Endothelial cell of umbilical vein (primary cell): ENCODE measurements at regions not wholly inside any gene's neighbourhood (a gene's known extent, or its start where the extent isn't known, plus 50 kb on each side); places are given as distances from the start of the nearest gene placed in this dataset.

ENCODE experiments used
- BruUV-seq: library from RNA; stranded (reverse); fragments of 400-500 nt; replicated peaks from 2 replicates; lab custom pipeline; 2021; lab: Mats Ljungman, UMichigan
- CTCF ChIA-PET: fragments of 300-600, 350-600 bp; sonication (Branson Sonifier 250); formaldehyde crosslinking; loops from one replicate; lab custom pipeline; 2021; ENCODE audit warnings: antibody characterized with exemption, inconsistent platforms; lab: Charles Lee
- POLR2A ChIA-PET: fragments of 300-600, 350-600 bp; sonication (Branson Sonifier 250); formaldehyde crosslinking; loops from one replicate; lab custom pipeline; 2021; ENCODE audit warnings: antibody characterized with exemption, inconsistent platforms; lab: Charles Lee
- DNase-seq: peaks from one replicate; pipeline ENCODE4 v3.0.0-alpha.2; 2011; ENCODE audit warnings: low read depth, low spot score
- FAIRE-seq: peaks from 2 replicates; lab custom pipeline; 2011; peaks lifted over from hg19 to GRCh38; lab: Jason Lieb, UNC
- H2AFZ ChIP-seq: 2 replicates; pipeline ENCODE4 v1.6.0; 2012; ENCODE audit warnings: low read depth, low read length, control low read depth, inconsistent platforms
- H3K27ac ChIP-seq: 2 replicates; pipeline ENCODE4 v1.5.1; 2011; ENCODE audit warnings: low read depth, mild to moderate bottlenecking, control low read depth, low read length, moderate library complexity; ENCODE audit not compliant: insufficient read depth
- H3K27me3 ChIP-seq, 2 experiments: 2 replicates each; pipeline versions ENCODE4 v1.6.0 to v1.6.1; 2011; ENCODE audit warnings: low read length in 2 of 2, mixed read lengths in 1 of 2; ENCODE audit not compliant: control insufficient read depth in 2 of 2, insufficient read depth in 2 of 2
- H3K36me3 ChIP-seq, 2 experiments: 2 replicates in 1 of 2; 3 replicates in 1 of 2; pipeline ENCODE4 v1.5.1; 2011; ENCODE audit warnings: low read length in 2 of 2, mild to moderate bottlenecking in 1 of 2, moderate library complexity in 1 of 2; ENCODE audit not compliant: control insufficient read depth in 2 of 2, insufficient read depth in 2 of 2; ENCODE audit errors: extremely low read depth in 1 of 2
- H3K4me1 ChIP-seq: 3 replicates; pipeline ENCODE4 v1.5.1; 2011; ENCODE audit warnings: mild to moderate bottlenecking, low read length; ENCODE audit not compliant: control insufficient read depth, insufficient read depth; ENCODE audit errors: extremely low read depth
- H3K4me2 ChIP-seq: 2 replicates; pipeline ENCODE4 v1.6.1; 2011; ENCODE audit warnings: low read length, control low read depth, mixed read lengths; ENCODE audit not compliant: insufficient read depth
- H3K4me3 ChIP-seq, 3 experiments: fragments of 200-600 bp in 1 of 3; sonication (generic), shearing (Covaris generic) in 1 of 3; replicated peaks in 1 of 3; 2 replicates each; pipeline ENCODE4 v1.5.1; 2011 to 2016; ENCODE audit warnings: control low read depth in 3 of 3, low read length in 3 of 3, mild to moderate bottlenecking in 2 of 3, inconsistent platforms in 1 of 3, low read depth in 1 of 3, moderate library complexity in 1 of 3; ENCODE audit not compliant: insufficient read depth in 1 of 3
- H3K79me2 ChIP-seq: 2 replicates; pipeline ENCODE4 v1.6.0; 2012; ENCODE audit warnings: low read length, inconsistent platforms; ENCODE audit not compliant: control insufficient read depth, insufficient read depth
- H3K9ac ChIP-seq: replicated peaks from 2 replicates; pipeline ENCODE3; 2011; ENCODE audit warnings: low read length, control low read depth; ENCODE audit not compliant: insufficient read depth; ENCODE audit errors: extremely low read depth
- H3K9me1 ChIP-seq: replicated peaks from 3 replicates; pipeline ENCODE4 v1.6.0; 2011; ENCODE audit warnings: mild to moderate bottlenecking, low read length; ENCODE audit not compliant: control insufficient read depth, insufficient read depth; ENCODE audit errors: extremely low read depth
- H3K9me3 ChIP-seq: replicated peaks from 2 replicates; pipeline ENCODE4 v1.5.1; 2012; ENCODE audit warnings: low read length, inconsistent platforms; ENCODE audit not compliant: control insufficient read depth, insufficient read depth
- H4K20me1 ChIP-seq: replicated peaks from 2 replicates; pipeline ENCODE3; 2011; ENCODE audit warnings: mild to moderate bottlenecking, low read length; ENCODE audit not compliant: control insufficient read depth, insufficient read depth; ENCODE audit errors: extremely low read depth
- CTCF ChIP-seq, 2 donors: IDR thresholded peaks; 1 replicate in 1 of 2; 2 replicates in 1 of 2; pipeline ENCODE4 v1.5.1; 2011; ENCODE audit warnings: low read length in 2 of 2, mild to moderate bottlenecking in 2 of 2, moderate library complexity in 2 of 2, control low read depth in 1 of 2, inconsistent platforms in 1 of 2, low read depth in 1 of 2; ENCODE audit not compliant: insufficient read depth in 1 of 2; ENCODE audit errors: extremely low read depth in 1 of 2
- EZH2 ChIP-seq: IDR thresholded peaks from 2 replicates; pipeline ENCODE4 v1.6.1; 2012; ENCODE audit warnings: borderline replicate concordance, low read depth, mild to moderate bottlenecking, moderate library complexity, low read length, inconsistent platforms; ENCODE audit not compliant: severe bottlenecking
- FOS ChIP-seq: IDR thresholded peaks from 2 replicates; pipeline ENCODE4 v1.6.1; 2011; ENCODE audit warnings: mild to moderate bottlenecking, low read length, moderate library complexity, borderline replicate concordance; ENCODE audit not compliant: insufficient read depth
- GATA2 ChIP-seq: IDR thresholded peaks from 2 replicates; pipeline ENCODE4 v1.7.0; 2011; ENCODE audit warnings: low read depth, mild to moderate bottlenecking, moderate library complexity, mixed read lengths, low read length; ENCODE audit not compliant: insufficient read length, insufficient read depth
- JUN ChIP-seq: IDR thresholded peaks from 2 replicates; pipeline ENCODE4 v1.6.1; 2011; ENCODE audit warnings: borderline replicate concordance, low read depth; ENCODE audit not compliant: insufficient read length, insufficient read depth
- MAX ChIP-seq: IDR thresholded peaks from 2 replicates; pipeline ENCODE4 v1.6.1; 2011; ENCODE audit not compliant: insufficient read depth, insufficient read length
- MYC ChIP-seq: IDR thresholded peaks from one replicate; pipeline ENCODE4 v1.6.1; 2011; ENCODE audit warnings: mild to moderate bottlenecking, low read depth, low read length
- POLR2A ChIP-seq: IDR thresholded peaks from 2 replicates; pipeline ENCODE4 v1.6.1; 2012; ENCODE audit warnings: low read depth, mild to moderate bottlenecking, control low read depth, low read length
- POLR2AphosphoS5 ChIP-seq: IDR thresholded peaks from 2 replicates; pipeline ENCODE4 v1.6.1; 2012; ENCODE audit warnings: low read depth, mild to moderate bottlenecking, control low read depth, low read length, moderate library complexity; ENCODE audit not compliant: insufficient read depth
- dilution Hi-C: fragments of 300-500 bp; cut with MboI; formaldehyde crosslinking; loops from one replicate; pipeline ENCODE4 v1.15.0; 2019; ENCODE audit warnings: low sequenced_read_pairs; ENCODE audit not compliant: extremely low pct_ligation_motif_present
- intact Hi-C: fragments of 100-400 bp; cut with micrococcal nuclease; formaldehyde crosslinking; loops from one replicate; pipeline ENCODE4 v1.10.0; 2022

GRCh38 chr1:201761871-201762270 lies 67.1 kb upstream of the IPO9 start:
- BruUV-seq = no TSS peak
- CTCF ChIA-PET = interaction anchor here (1.3 kb wide), 1 partner anchor 30 kb away, joined by 4 read pairs; no protein-coding TSS in a partner anchor
- H3K4me3 ChIP-seq = no peak overlapping the region
- H3K9ac ChIP-seq = no peak overlapping the region
- POLR2A ChIA-PET = no interaction called here
- no peaks in the 10 kb centered on the region for H3K36me3 ChIP-seq
- peaks cover 12% of the 10 kb centered on the region for H3K4me1 ChIP-seq
- H3K4me2 ChIP-seq = no peak overlapping the region
- H3K9me1 ChIP-seq = no peaks in the 10 kb centered on the region
- TF ChIP-seq FOS = no peak
- no peak for TF ChIP-seq GATA2
- TF ChIP-seq POLR2A = no peak
- TF ChIP-seq JUN = no peak
- TF ChIP-seq MAX = no peak
- TF ChIP-seq MYC = no peak
- TF ChIP-seq EZH2 = no peak
- no peak for TF ChIP-seq CTCF (IDR thresholded peaks at IDR 0.05; ENCODE audit: extremely low read depth in 1 of 2, insufficient read depth in 1 of 2, low read depth in 1 of 2, low read length in 2 of 2)
- no peak for TF ChIP-seq POLR2AphosphoS5
- H3K79me2 ChIP-seq = peaks cover 94% of the 10 kb centered on the region
- H4K20me1 ChIP-seq = no peaks in the 10 kb centered on the region
- dilution Hi-C loops = no loop called here
- intact Hi-C loops = loop anchor here (1.0 kb wide), 1 partner anchor 8 kb away; no protein-coding TSS in a partner anchor
- H2AFZ ChIP-seq = no peak overlapping the region
- FAIRE-seq = no peak
- no peak for DNase-seq
- no peaks in the 10 kb centered on the region for H3K27me3 ChIP-seq
- no peak overlapping the region for H3K27ac ChIP-seq
- H3K9me3 ChIP-seq = no peaks in the 10 kb centered on the region
